Fibroblast of upper back skin (primary cell): ENCODE measurements at regions not wholly inside any gene's neighbourhood (a gene's known extent, or its start where the extent isn't known, plus 50 kb on each side); places are given as distances from the start of the nearest gene placed in this dataset.
"Not testable (repeated sequence)": the region's sequence is repeated elsewhere in the genome, so short reads cannot be mapped to it uniquely, and the experiment has no call there.

Experiments
- DNase-seq: peaks from one replicate; pipeline ENCODE4 v3.0.0-alpha.2; 2013

GRCh38 chr14:50020799-50021198 lies 95.6 kb downstream of the VCPKMT start:
- DNase-seq = no peak

- no peak for DNase-seq
These were observed 94.9 kb downstream of the VCPKMT start for GRCh38 chr14:50021261-50022031.

GRCh38 chr14:50022661-50023060 lies 93.7 kb downstream of the VCPKMT start:
- DNase-seq = no peak

- DNase-seq = peak; percentile 85
These were observed 92.5 kb downstream of the VCPKMT start for GRCh38 chr14:50023671-50024490.

- DNase-seq = no peak
These were observed 91.3 kb downstream of the VCPKMT start for GRCh38 chr14:50025073-50025472.

GRCh38 chr14:50025776-50026175 lies 90.6 kb downstream of the VCPKMT start:
- peak; percentile 23 for DNase-seq

- DNase-seq = no peak
These were observed 90.0 kb downstream of the VCPKMT start for GRCh38 chr14:50026396-50026795.

- no peak for DNase-seq
These were observed 88.6 kb downstream of the VCPKMT start for GRCh38 chr14:50027816-50028215.

- DNase-seq = no peak
These were observed 87.9 kb downstream of the VCPKMT start for GRCh38 chr14:50028458-50028857.

- DNase-seq = no peak
These were observed 86.3 kb downstream of the VCPKMT start for GRCh38 chr14:50030036-50030435.

GRCh38 chr14:50030911-50031310 lies 85.5 kb downstream of the VCPKMT start:
- DNase-seq = not testable (repeated sequence)

- peak; percentile 57 for DNase-seq
These were observed 84.6 kb downstream of the VCPKMT start for GRCh38 chr14:50031602-50032313.

GRCh38 chr14:50032462-50033167 lies 83.8 kb downstream of the VCPKMT start:
- not testable (repeated sequence) for DNase-seq

- no peak for DNase-seq
These were observed 81.2 kb downstream of the VCPKMT start for GRCh38 chr14:50035214-50035613.

GRCh38 chr14:50036211-50036610 lies 80.2 kb downstream of the VCPKMT start:
- DNase-seq = no peak

- DNase-seq = no peak
These were observed 79.7 kb downstream of the VCPKMT start for GRCh38 chr14:50036637-50037036.

- no peak for DNase-seq
These were observed 79.1 kb downstream of the VCPKMT start for GRCh38 chr14:50037240-50037639.

- no peak for DNase-seq
These were observed 78.5 kb downstream of the VCPKMT start for GRCh38 chr14:50037852-50038251.

- peak; percentile 97 for DNase-seq
These were observed 77.8 kb downstream of the VCPKMT start for GRCh38 chr14:50038398-50039119.

GRCh38 chr14:50039120-50039517 lies 77.3 kb downstream of the VCPKMT start:
- no peak for DNase-seq

- peak; percentile 50 for DNase-seq
These were observed 76.5 kb downstream of the VCPKMT start for GRCh38 chr14:50039734-50040400.

GRCh38 chr14:50040401-50040775 lies 76.0 kb downstream of the VCPKMT start:
- DNase-seq = peak; percentile 83
